KMS-11 (cell line): ENCODE measurements at regions not wholly inside any gene's neighbourhood (a gene's known extent, or its start where the extent isn't known, plus 50 kb on each side); places are given as distances from the start of the nearest gene placed in this dataset.

ENCODE experiments used
- H2AFZ ChIP-seq: fragments of 200-600 bp; sonication (generic); 2 replicates; pipeline ENCODE4 v1.6.1; 2016; ENCODE audit warnings: antibody characterized with exemption, mixed run types, low read depth
- H3K27ac ChIP-seq: fragments of 200-600 bp; sonication (generic); 2 replicates; pipeline ENCODE4 v1.6.1; 2016; ENCODE audit warnings: mild to moderate bottlenecking, mixed run types
- H3K27me3 ChIP-seq: fragments of 200-600 bp; sonication (generic); 2 replicates; pipeline ENCODE4 v1.6.1; 2017; ENCODE audit warnings: mild to moderate bottlenecking, low read depth, mixed run types, moderate library complexity; ENCODE audit not compliant: insufficient read depth
- H3K36me3 ChIP-seq: fragments of 200-600 bp; sonication (generic); 2 replicates; pipeline ENCODE4 v1.6.1; 2017; ENCODE audit warnings: mild to moderate bottlenecking, mixed run types; ENCODE audit not compliant: insufficient read depth
- H3K4me1 ChIP-seq: fragments of 200-600 bp; sonication (generic); 2 replicates; pipeline ENCODE4 v1.6.1; 2016; ENCODE audit warnings: mild to moderate bottlenecking, low read depth, mixed run types; ENCODE audit not compliant: poor library complexity, severe bottlenecking
- H3K4me2 ChIP-seq: fragments of 200-600 bp; sonication (generic); 2 replicates; pipeline ENCODE4 v1.7.0; 2016; ENCODE audit warnings: mild to moderate bottlenecking, mixed run types
- H3K4me3 ChIP-seq: fragments of 200-600 bp; sonication (generic); IDR thresholded peaks from 2 replicates; pipeline ENCODE4 v1.6.1; 2017; ENCODE audit warnings: low read depth, low read length, mixed read lengths; ENCODE audit not compliant: insufficient read depth
- H3K79me2 ChIP-seq: fragments of 200-600 bp; sonication (generic); 2 replicates; pipeline ENCODE4 v1.6.1; 2016; ENCODE audit warnings: low read depth, mixed run types; ENCODE audit not compliant: insufficient read depth
- H3K9ac ChIP-seq: fragments of 200-600 bp; sonication (generic); 2 replicates; pipeline ENCODE4 v1.6.1; 2016; ENCODE audit warnings: mild to moderate bottlenecking, mixed run types
- H4K20me1 ChIP-seq: fragments of 200-600 bp; sonication (generic); 2 replicates; pipeline ENCODE4 v1.6.1; 2016; ENCODE audit warnings: mild to moderate bottlenecking, mixed run types; ENCODE audit not compliant: insufficient read depth
- CTCF ChIP-seq: fragments of 200-600 bp; sonication (generic); conservative IDR thresholded peaks from 2 replicates; pipeline ENCODE4 v1.6.1; 2017; ENCODE audit warnings: low read depth, mild to moderate bottlenecking, antibody characterized with exemption, low read length, moderate library complexity, mixed read lengths

GRCh38 chr2:145321344-145321743 is 801.4 kb upstream of the ZEB2 start:
- no peak for TF ChIP-seq CTCF
- H3K27ac ChIP-seq: no peak overlapping the region
- no peaks in the 10 kb centered on the region for H3K36me3 ChIP-seq
- no peaks in the 10 kb centered on the region for H3K79me2 ChIP-seq
- H3K4me1 ChIP-seq: no peaks in the 10 kb centered on the region
- no peak overlapping the region for H2AFZ ChIP-seq
- no peaks in the 10 kb centered on the region for H3K27me3 ChIP-seq
- H3K9ac ChIP-seq: no peak overlapping the region
- no peak overlapping the region for H3K4me3 ChIP-seq
- no peaks in the 10 kb centered on the region for H4K20me1 ChIP-seq
- H3K4me2 ChIP-seq: no peak overlapping the region

DNA sequence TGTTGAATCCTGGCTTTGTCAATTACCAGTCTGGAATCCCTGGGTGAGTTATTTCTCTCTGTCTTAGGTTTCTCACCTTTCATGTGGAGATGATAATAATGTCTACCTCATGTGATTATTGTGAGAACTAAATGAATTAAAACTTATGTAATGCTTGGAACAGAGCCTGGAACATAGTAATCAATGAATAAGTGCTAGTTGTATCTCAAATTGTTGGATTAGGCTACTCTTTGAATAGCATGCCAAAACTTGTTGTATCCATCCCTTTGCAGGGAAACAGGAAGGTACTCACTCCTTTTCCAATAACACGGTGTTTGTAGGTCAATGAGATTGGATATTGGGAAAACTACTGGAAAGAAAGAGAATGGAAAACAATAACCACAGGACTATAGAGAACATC is 796.6 kb upstream of the ZEB2 start:
- H3K27ac ChIP-seq: no peak overlapping the region
- no peaks in the 10 kb centered on the region for H3K27me3 ChIP-seq
- no peaks in the 10 kb centered on the region for H3K79me2 ChIP-seq
- no peak for TF ChIP-seq CTCF
- no peaks in the 10 kb centered on the region for H3K36me3 ChIP-seq
- no peaks in the 10 kb centered on the region for H3K4me1 ChIP-seq
- no peak overlapping the region for H2AFZ ChIP-seq
- H3K4me2 ChIP-seq: no peak overlapping the region
- no peaks in the 10 kb centered on the region for H4K20me1 ChIP-seq
- H3K9ac ChIP-seq: no peak overlapping the region
- H3K4me3 ChIP-seq: no peak overlapping the region

- Histone ChIP-seq H3K4me2 (no peak overlapping the region), H3K4me3 (no peak overlapping the region), H3K36me3 (no peaks in the 10 kb centered on the region), H4K20me1 (no peaks in the 10 kb centered on the region), H3K9ac (no peak overlapping the region), H3K79me2 (no peaks in the 10 kb centered on the region), H3K27me3 (no peaks in the 10 kb centered on the region), H3K27ac (no peak overlapping the region), H2AFZ (no peak overlapping the region), H3K4me1 (no peaks in the 10 kb centered on the region)
- no peak for TF ChIP-seq CTCF
These were observed 795.1 kb upstream of the ZEB2 start for GRCh38 chr2:145315053-145315452.

DNA sequence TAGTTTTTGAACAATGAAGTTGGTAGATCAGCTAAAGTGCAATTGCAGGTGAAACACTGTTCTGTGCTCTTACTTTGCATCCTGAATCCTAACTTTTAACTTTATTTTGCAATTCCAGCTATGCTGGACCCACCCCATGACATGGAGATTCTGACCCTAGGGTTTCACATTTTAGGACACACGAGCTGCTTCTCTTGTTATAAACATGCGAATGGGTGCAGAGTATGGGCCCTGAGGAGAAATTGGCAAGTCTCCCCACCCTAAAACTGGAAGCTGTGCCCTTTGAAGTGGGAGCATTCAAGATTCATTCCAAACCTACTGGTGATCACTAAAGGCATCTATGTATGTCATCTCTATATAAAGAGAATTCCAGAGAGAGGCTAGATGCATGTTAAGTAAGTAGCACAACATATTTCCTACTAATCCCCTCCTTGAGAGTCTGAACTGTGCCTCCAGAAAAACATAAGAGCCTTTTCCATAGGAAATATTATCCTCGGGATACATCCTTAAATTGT is 794.3 kb upstream of the ZEB2 start:
- no peaks in the 10 kb centered on the region for H3K4me1 ChIP-seq
- H3K27me3 ChIP-seq: no peaks in the 10 kb centered on the region
- TF ChIP-seq CTCF: no peak
- H3K4me3 ChIP-seq: no peak overlapping the region
- H3K27ac ChIP-seq: no peak overlapping the region
- no peak overlapping the region for H3K9ac ChIP-seq
- no peaks in the 10 kb centered on the region for H4K20me1 ChIP-seq
- H3K79me2 ChIP-seq: no peaks in the 10 kb centered on the region
- H3K4me2 ChIP-seq: no peak overlapping the region
- H2AFZ ChIP-seq: no peak overlapping the region
- H3K36me3 ChIP-seq: no peaks in the 10 kb centered on the region
